Esophagus muscularis mucosa (tissue), 3 donors: ENCODE measurements at regions not wholly inside any gene's neighbourhood (a gene's known extent, or its start where the extent isn't known, plus 50 kb on each side); places are given as distances from the start of the nearest gene placed in this dataset.

Experiments used
- POLR2AphosphoS5 ChIP-seq, 2 donors: sonication (generic); formaldehyde crosslinking; IDR thresholded peaks; one replicate each; pipeline ENCODE4 v1.6.1; 2017; ENCODE audit warnings: antibody characterized with exemption in 2 of 2
- TF ChIP-seq, protein P1 (sequence below), 3 experiments: fragments of 200-600 bp in 2 of 3; fragments of 450-650 bp in 1 of 3; sonication (generic) in 2 of 3; IDR thresholded peaks; one replicate each; pipeline ENCODE4 v1.5.1; 2017 to 2019; ENCODE audit warnings: antibody characterized with exemption in 3 of 3, mild to moderate bottlenecking in 2 of 3, moderate library complexity in 1 of 3

DNA sequence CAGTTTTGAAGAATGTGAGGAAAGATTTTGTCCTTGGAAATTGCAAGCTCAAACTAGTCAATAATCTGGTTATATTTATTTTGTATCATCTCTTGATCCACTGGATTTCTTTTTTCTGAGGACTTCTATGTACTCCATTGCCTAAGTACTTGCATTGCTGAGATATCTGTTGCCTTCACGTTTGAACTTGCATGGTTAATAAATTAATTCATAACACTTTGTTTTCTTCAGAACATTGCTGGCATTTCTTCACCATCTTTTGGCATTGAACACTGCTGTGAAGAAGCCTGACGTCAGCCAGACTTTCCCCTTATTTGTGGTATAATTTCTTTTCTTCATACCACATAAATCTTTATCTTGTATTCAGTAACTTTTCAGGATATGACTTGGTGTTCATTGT, 246.0 kb upstream of the KIF2A start:
- no peak for TF ChIP-seq POLR2AphosphoS5 (IDR thresholded peaks at IDR 0.05)
- TF ChIP-seq, protein P1, sequence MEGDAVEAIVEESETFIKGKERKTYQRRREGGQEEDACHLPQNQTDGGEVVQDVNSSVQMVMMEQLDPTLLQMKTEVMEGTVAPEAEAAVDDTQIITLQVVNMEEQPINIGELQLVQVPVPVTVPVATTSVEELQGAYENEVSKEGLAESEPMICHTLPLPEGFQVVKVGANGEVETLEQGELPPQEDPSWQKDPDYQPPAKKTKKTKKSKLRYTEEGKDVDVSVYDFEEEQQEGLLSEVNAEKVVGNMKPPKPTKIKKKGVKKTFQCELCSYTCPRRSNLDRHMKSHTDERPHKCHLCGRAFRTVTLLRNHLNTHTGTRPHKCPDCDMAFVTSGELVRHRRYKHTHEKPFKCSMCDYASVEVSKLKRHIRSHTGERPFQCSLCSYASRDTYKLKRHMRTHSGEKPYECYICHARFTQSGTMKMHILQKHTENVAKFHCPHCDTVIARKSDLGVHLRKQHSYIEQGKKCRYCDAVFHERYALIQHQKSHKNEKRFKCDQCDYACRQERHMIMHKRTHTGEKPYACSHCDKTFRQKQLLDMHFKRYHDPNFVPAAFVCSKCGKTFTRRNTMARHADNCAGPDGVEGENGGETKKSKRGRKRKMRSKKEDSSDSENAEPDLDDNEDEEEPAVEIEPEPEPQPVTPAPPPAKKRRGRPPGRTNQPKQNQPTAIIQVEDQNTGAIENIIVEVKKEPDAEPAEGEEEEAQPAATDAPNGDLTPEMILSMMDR (IDR thresholded peaks at IDR 0.05) = no peak
